Pancreas (tissue), 10 donors: ENCODE measurements at regions not wholly inside any gene's neighbourhood (a gene's known extent, or its start where the extent isn't known, plus 50 kb on each side); places are given as distances from the start of the nearest gene placed in this dataset.

ENCODE experiments used
- ATAC-seq, 4 donors: fragments of 200-7000 bp; cut with Tn5 transposase; one replicate each; pipeline versions ENCODE4 v1.8.0 to v1.9.1; 2020; ENCODE audit warnings: mild to moderate bottlenecking in 4 of 4, moderate library complexity in 4 of 4
- DNase-seq, 6 donors: peaks; one replicate each; pipeline ENCODE4 v3.0.0-alpha.2; 2020
- FAIRE-seq: peaks from 2 replicates; lab custom pipeline; 2012; peaks lifted over from hg19 to GRCh38; lab: Jason Lieb, UNC
- H3K27ac ChIP-seq, 4 donors: fragments of 200-600 bp; sonication (generic); 1 replicate in 3 of 4; 2 replicates in 1 of 4; pipeline versions ENCODE4 v1.5.0 to v1.8.0; 2020
- H3K27me3 ChIP-seq, 4 donors: fragments of 200-600 bp; one replicate each; pipeline ENCODE4 v1.8.0; 2021
- H3K36me3 ChIP-seq, 3 donors: fragments of 200-600 bp; sonication (generic) in 1 of 3; one replicate each; pipeline versions ENCODE4 v1.5.0 to v1.8.0; 2020 to 2021
- H3K4me1 ChIP-seq, 3 donors: fragments of 200-600 bp; one replicate each; pipeline ENCODE4 v1.8.0; 2021
- H3K4me3 ChIP-seq, 4 donors: fragments of 200-600 bp; sonication (generic) in 2 of 4; one replicate each; pipeline versions ENCODE4 v1.5.0 to v1.8.0; 2020 to 2021
- H3K9me3 ChIP-seq, 4 donors: fragments of 200-600 bp; one replicate each; pipeline ENCODE4 v1.8.0; 2021
- WGBS, 2 donors: extraction: QIAGEN DNeasy Blood & Tissue Kit; methylation state at CpG; one replicate each; pipeline ENCODE4 v1.1.7; 2013; 5-methylcytosine and 5-hydroxymethylcytosine counted together
- intact Hi-C, 3 donors: fragments of 100-400 bp; cut with DNase I; formaldehyde crosslinking; loops; one replicate each; pipeline versions ENCODE4 v1.11.1 to v1.14.2; 2022
- TF ChIP-seq, protein P1 (sequence below), 4 donors: fragments of 200-600 bp; sonication (generic) in 3 of 4; IDR thresholded peaks; one replicate each; pipeline versions ENCODE4 v1.5.0 to v1.8.0; 2021; ENCODE audit warnings: antibody characterized with exemption in 4 of 4
- donor health status: healthy with polysubstance abuse.
- donor health status: DM: no; HTN: no; CAD: no; lungs with moderate emphysema.
- donor health status: DM: no; HTN: no; CAD: no.
- donor health status: control.
- donor health status: control.
- donor health status: Bipolar disorder and iron deficiency.
- donor health status: DM: yes; HTN: yes; CAD: no.
- donor health status: DM: no; HTN: no; CAD: no.
- donor health status: DM: no; HTN: no; CAD: no.
- donor health status: DM: yes; HTN: yes; CAD: no.

DNA sequence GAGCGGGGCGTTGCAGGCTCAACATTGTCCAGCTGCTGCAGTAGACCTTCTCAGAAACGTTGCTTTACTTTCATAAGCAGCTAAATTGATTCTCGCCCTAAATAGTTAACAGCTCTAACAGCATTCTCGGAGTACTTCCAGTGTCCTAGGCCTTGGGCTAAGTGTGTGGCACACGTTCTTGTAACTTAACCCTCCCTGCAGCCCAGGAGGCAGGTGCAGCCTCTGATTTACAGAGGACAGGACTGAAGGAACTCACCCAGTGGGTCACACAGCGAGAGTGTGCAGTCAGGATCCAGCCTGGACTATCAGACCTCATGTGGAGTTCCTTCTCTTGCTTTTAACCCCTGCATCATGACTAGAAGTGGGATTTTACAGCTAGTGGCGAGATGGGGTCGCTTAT lies 312.8 kb upstream of the C2CD4B start:
- 72 to 76% methylated on average over 9 of the region's 9 CpGs for WGBS, 2 donors
- Histone ChIP-seq H3K9me3 (no peaks in the 10 kb centered on the region), H3K27ac (no peak overlapping the region), H3K36me3 (no peaks in the 10 kb centered on the region), H3K27me3 (no peaks in the 10 kb centered on the region), H3K4me3 (no peak overlapping the region), H3K4me1 (no peaks in the 10 kb centered on the region)
- DNase-seq (no peak), FAIRE-seq (no peak), ATAC-seq (no peak)
- intact Hi-C loops: no loop called here
- TF ChIP-seq, protein P1, sequence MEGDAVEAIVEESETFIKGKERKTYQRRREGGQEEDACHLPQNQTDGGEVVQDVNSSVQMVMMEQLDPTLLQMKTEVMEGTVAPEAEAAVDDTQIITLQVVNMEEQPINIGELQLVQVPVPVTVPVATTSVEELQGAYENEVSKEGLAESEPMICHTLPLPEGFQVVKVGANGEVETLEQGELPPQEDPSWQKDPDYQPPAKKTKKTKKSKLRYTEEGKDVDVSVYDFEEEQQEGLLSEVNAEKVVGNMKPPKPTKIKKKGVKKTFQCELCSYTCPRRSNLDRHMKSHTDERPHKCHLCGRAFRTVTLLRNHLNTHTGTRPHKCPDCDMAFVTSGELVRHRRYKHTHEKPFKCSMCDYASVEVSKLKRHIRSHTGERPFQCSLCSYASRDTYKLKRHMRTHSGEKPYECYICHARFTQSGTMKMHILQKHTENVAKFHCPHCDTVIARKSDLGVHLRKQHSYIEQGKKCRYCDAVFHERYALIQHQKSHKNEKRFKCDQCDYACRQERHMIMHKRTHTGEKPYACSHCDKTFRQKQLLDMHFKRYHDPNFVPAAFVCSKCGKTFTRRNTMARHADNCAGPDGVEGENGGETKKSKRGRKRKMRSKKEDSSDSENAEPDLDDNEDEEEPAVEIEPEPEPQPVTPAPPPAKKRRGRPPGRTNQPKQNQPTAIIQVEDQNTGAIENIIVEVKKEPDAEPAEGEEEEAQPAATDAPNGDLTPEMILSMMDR (IDR thresholded peaks at IDR 0.05): no peak

DNA sequence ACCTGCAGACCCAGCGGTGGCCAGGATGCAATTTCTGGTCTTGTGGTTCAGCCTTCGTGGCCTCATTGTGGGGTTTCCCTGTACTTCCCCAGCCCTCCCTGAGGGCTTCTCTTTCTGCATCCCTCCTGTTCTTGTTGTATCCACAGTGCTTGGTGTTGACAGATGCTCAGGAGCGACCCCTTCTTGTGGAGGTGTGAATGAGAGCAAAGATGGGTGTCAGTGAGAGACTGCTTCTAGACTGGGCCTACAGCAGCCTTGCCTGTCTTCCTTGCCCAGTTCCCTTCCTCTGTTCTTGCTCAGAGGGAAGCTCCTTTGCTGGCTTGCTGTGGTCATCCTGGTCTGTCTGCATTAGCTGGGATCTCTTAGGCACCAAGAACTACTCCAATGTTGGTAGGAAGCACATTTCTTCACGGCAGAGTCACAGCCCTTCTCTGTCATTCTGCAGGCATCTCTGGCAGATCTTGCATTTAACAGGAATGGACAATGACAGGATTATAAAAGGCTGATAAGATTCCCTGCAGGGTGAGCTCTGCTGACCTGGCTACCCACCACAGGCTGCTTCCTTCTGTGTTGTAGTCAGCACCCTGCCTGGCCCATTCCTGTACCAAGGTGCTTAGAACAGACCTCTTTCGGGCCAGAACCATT lies 317.8 kb upstream of the C2CD4B start:
- Histone ChIP-seq H3K9me3 (no peaks in the 10 kb centered on the region), H3K4me3 (no peak overlapping the region), H3K27me3 (no peaks in the 10 kb centered on the region), H3K4me1 (no peaks in the 10 kb centered on the region), H3K36me3 (no peaks in the 10 kb centered on the region), H3K27ac (no peak overlapping the region)
- no peak for ATAC-seq
- no peak for FAIRE-seq
- 84 to 93% methylated on average over 5 of the region's 5 CpGs for WGBS, 2 donors
- no peak for DNase-seq
- TF ChIP-seq, protein P1 (IDR thresholded peaks at IDR 0.05): no peak
- intact Hi-C loops: no loop called here

DNA sequence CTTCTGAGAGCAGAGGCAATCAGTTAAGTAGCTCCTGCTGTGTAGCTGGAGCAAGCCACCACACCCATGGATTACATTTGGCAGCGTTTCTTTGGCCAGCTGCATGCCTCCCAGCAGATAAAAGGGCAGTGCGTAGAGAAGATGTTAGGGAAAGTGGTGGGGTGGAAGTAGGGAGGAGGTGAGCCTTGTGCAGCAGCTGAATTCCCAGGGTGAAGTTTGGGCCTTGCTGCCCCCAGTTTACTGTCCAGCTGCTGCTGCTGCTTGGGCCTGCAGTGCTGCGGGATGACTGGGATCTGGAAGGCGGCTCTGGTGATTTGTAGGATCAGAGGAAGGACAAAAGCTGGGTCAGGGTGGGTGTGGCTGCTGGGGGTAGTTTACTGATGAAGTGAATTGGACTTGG lies 318.7 kb upstream of the C2CD4B start:
- intact Hi-C loops: no loop called here
- H3K9me3 ChIP-seq: no peaks in the 10 kb centered on the region
- no peaks in the 10 kb centered on the region for H3K4me1 ChIP-seq
- no peak overlapping the region for H3K27ac ChIP-seq
- H3K36me3 ChIP-seq: no peaks in the 10 kb centered on the region
- ATAC-seq (peak; percentile 73 to 94 (median 84)), FAIRE-seq (no peak), DNase-seq (peak in 3 of 6 donors; percentile 57 to 69 (median 64))
- TF ChIP-seq, protein P1 (IDR thresholded peaks at IDR 0.05): no peak
- H3K27me3 ChIP-seq: no peaks in the 10 kb centered on the region
- 41 to 45% methylated on average over 4 of the region's 4 CpGs for WGBS, 2 donors
- H3K4me3 ChIP-seq: no peak overlapping the region

DNA sequence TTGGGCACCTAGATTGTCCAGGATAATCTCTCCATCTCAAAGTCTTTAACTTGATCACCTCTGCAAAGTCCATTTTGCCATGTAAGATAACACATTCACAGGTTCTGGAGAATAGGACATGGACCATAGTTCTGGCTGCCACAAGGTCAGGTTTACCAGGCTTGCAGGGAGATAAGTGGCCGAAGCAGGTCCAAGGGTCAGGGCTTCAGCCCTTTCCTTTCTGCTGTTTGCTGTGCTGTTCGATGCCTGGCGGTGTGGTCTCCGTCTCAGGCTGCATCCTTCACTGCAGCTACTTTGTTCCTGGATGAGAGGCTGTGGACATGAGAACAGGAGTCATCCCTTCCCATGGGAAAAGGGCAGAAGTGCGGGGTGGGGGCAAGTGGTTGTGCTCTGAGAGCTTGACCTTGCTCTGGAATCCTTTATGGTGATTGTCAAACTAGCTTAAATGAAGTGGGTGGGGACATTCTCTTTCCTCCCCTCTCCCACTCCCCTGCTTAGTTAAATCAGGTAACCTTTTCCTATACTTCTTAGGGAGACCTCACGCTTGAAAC lies 320.2 kb upstream of the C2CD4B start:
- FAIRE-seq: no peak
- Histone ChIP-seq H3K27ac (no peak overlapping the region), H3K4me3 (no peak overlapping the region), H3K36me3 (no peaks in the 10 kb centered on the region), H3K4me1 (no peaks in the 10 kb centered on the region), H3K9me3 (no peaks in the 10 kb centered on the region), H3K27me3 (no peaks in the 10 kb centered on the region)
- WGBS, 2 donors: 71 to 77% methylated on average over 6 of the region's 6 CpGs
- intact Hi-C loops: no loop called here
- TF ChIP-seq, protein P1 (IDR thresholded peaks at IDR 0.05): no peak
- DNase-seq: no peak
- no peak for ATAC-seq

DNA sequence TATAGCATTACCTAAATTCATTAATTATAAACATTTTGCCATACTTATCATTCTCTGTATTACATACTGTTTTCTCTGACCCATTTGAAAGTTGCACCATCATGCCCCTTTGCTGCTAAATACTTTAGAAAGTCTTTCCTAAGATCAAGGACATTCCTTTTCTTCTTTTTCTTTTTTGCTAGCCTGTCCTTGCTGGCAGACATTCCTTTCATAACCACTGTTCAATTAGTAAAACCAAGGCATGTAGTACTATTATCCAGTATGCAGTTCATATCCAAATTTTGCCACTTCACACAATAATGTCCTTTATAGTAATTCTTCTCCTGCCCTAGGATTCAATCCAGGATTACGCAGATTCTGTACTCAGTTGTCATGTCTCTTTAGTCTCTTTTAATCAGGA lies 321.0 kb upstream of the C2CD4B start:
- Histone ChIP-seq H3K27ac (no peak overlapping the region), H3K27me3 (no peaks in the 10 kb centered on the region), H3K36me3 (no peaks in the 10 kb centered on the region), H3K9me3 (no peaks in the 10 kb centered on the region), H3K4me1 (no peaks in the 10 kb centered on the region), H3K4me3 (no peak overlapping the region)
- no peak for DNase-seq
- intact Hi-C loops: no loop called here
- no peak for FAIRE-seq
- TF ChIP-seq, protein P1 (IDR thresholded peaks at IDR 0.05): no peak
- WGBS, 2 donors: 97 to 100% methylated on average over 1 of the region's 1 CpG
- ATAC-seq: no peak
